GM18505 (cell line): ENCODE measurements at regions not wholly inside any gene's neighbourhood (a gene's known extent, or its start where the extent isn't known, plus 50 kb on each side); places are given as distances from the start of the nearest gene placed in this dataset.
"Not testable (repeated sequence)": the region's sequence is repeated elsewhere in the genome, so short reads cannot be mapped to it uniquely, and the experiment has no call there.

ENCODE experiments used
- ATAC-seq: cut with Tn5 transposase; IDR thresholded peaks from one replicate; pipeline ENCODE4 v1.9.1; 2021; ENCODE audit not compliant: unreplicated experiment
- POLR2A ChIP-seq: IDR thresholded peaks from 4 replicates; pipeline ENCODE4 v1.6.1; 2011; ENCODE audit warnings: borderline replicate concordance; ENCODE audit not compliant: insufficient read depth, insufficient read length; ENCODE audit errors: extremely low read depth

GRCh38 chr6:81886157-81886556 is 133.7 kb upstream of the TENT5A start:
- ATAC-seq: no peak
- no peak for TF ChIP-seq POLR2A

DNA sequence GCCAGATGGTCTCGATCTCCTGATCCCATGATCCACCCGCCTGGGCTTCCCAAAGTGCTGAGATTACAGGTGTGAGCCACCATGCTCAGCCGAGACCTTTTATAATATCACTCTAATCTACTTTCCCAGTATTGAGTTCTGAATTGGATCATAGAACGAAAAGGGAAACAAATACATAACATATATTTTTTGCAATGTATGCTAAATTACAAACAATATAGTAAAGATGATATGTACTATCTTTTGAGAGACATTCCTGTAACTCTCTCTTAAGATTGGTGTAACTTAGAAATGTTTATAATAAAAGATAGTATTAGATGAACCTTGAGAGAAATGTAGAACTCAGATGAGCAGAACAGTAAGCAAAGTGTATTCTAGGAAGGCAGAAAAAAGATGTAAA is 129.2 kb upstream of the TENT5A start:
- TF ChIP-seq POLR2A: no peak
- ATAC-seq: no peak

- no peak for ATAC-seq
- TF ChIP-seq POLR2A: no peak
Observed at GRCh38 chr6:81878479-81878878, 126.0 kb upstream of the TENT5A start.

GRCh38 chr6:81876971-81877370 is 124.5 kb upstream of the TENT5A start:
- ATAC-seq: no peak
- no peak for TF ChIP-seq POLR2A

- no peak for ATAC-seq
- no peak for TF ChIP-seq POLR2A
Observed at GRCh38 chr6:81875782-81876293, 123.4 kb upstream of the TENT5A start.

DNA sequence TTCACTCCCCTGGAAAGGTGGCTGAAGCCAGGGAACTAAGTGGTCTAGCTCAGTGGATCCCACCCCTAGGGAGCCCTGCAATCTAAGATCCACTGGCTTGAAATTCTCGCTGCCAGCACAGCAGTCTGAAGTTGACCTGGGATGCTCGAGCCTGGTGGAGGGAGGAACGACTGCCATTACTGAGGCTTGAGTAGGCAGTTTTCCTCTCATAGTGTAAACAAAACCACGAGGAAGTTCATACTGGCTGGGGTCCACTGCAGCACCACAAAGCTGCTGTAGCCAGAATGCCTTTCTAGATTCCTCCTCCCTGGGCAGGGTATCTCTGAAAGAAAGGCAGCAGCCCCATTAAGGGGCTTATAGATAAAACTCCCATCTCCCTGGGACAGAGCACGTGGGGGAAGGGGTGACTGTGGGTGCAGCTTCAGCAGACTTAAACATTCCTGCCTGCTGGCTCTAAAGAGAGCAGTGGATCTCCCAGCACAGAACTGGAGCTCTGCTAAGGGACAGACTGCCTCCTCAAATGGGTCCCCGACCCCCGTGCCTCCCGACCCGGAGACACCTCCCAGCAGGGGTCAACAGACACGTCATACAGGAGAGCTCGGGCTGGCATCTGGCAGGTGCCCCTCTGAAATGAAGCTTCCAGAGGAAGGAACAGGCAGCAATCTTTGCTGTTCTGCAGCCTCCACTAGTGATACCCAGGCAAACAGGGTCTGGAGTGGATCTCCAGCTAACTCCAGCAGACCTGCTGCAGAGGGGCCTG is 117.4 kb upstream of the TENT5A start:
- not testable (repeated sequence) for ATAC-seq

DNA sequence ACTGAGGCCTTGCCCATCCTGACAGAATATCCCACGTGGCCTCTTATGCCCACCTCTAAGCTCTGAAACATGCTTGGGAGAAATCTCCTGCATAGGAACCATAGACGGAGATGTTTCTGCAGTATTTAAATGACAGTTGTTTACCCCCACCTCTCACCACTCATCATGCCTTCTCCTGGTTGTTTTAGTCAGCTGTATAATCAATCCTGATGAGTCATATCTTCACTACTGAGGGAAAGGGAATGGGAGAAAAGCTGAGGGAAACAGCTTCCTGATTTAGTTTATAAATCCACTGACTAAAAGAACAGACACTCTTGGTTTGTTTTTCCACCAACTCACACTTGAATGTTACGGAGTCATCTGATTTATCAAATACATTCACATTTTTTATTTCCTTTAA is 113.2 kb upstream of the TENT5A start:
- no peak for TF ChIP-seq POLR2A
- no peak for ATAC-seq

DNA sequence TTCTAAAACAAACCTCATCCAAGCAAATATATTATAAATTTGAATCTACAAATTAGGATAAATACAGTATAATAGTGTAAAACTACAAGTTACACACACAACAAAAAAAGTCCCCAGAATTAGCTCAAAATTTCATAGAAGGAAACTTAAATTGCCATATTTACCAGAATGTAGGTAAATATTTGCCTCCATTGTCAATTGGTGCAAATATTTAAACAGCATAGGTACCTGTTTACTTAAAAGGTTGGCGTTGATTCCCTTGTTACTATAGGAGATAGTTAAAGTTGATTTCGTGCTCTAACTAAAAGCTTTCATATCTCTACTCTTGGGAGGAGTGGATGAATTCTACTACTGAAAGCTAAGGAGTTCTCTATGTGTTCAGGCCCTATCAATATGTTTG is 111.6 kb upstream of the TENT5A start:
- no peak for ATAC-seq
- no peak for TF ChIP-seq POLR2A

- ATAC-seq: no peak
- TF ChIP-seq POLR2A: no peak
Observed at GRCh38 chr6:81863123-81863522, 110.6 kb upstream of the TENT5A start.

DNA sequence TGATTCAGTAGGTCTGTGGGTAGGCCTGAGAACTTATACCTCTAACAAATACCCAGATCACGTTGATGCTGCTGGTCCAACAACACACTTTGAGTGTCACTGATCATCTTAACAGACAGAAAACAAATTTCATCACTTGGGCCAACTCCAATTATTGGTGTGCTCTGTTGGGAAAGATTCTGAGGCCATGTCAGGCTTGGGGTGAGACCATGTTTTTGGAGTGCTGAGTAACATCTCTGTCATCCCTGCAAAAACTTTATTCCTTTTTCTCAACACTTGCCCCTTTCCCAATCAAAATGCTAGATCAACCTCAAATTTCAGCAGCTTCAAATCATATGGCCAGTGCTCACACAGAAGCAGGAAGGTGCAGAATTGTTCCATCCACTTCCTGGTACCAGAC is 108.8 kb upstream of the TENT5A start:
- TF ChIP-seq POLR2A: no peak
- no peak for ATAC-seq

GRCh38 chr6:81859884-81860283 is 107.4 kb upstream of the TENT5A start:
- ATAC-seq: no peak
- TF ChIP-seq POLR2A: no peak

DNA sequence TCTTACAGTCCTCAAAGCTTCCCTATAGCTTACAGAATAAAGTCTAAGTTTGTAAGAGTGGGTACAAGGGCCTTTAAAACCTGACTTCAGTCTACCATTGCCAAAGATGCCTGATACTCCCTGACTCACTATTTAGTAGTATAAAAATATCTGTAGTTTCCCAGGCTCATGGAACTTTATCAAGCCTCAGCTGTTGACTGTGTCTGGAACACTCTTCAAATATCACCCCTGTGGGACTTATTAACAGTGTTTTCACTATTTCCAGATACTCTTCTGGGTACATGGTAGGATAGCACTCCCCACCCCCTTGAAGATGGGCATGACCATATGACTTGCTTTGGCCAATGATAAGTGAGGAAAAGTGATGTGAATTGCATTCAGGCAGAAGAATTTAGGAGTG is 105.3 kb upstream of the TENT5A start:
- no peak for TF ChIP-seq POLR2A
- no peak for ATAC-seq

DNA sequence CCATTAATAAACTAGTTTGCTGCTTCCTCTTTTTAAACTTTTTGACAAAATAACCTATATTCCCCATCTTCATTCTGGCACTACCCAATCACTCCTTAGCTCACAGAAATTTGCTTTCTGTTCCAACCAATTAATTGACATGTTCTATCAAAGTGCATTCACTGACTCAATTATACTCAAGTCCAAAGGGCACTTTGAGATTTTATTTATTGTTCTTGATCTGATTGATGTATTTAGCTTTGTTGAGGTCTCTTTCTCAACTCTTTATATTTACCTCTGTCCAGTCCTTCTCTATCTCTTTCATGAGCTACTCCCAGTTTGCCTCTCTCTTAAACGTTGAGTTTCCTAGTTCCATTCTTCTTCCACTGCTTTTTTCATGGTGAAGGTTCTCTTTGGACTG is 104.4 kb upstream of the TENT5A start:
- no peak for ATAC-seq
- no peak for TF ChIP-seq POLR2A

- no peak for TF ChIP-seq POLR2A
Observed at GRCh38 chr6:81854474-81854873, 102.0 kb upstream of the TENT5A start.

GRCh38 chr6:81853975-81854374 is 101.5 kb upstream of the TENT5A start:
- no peak for TF ChIP-seq POLR2A
- ATAC-seq: no peak

More at GRCh38 chr6:81854474-81854873, 102.0 kb upstream of the TENT5A start:
- no peak for ATAC-seq
